B cell (primary cell): ENCODE measurements at regions not wholly inside any gene's neighbourhood (a gene's known extent, or its start where the extent isn't known, plus 50 kb on each side); places are given as distances from the start of the nearest gene placed in this dataset.

Experiments used
- EZH2 ChIP-seq: IDR thresholded peaks from 2 replicates; pipeline ENCODE4 v1.6.1; 2012; ENCODE audit warnings: borderline replicate concordance, low read depth, mild to moderate bottlenecking, moderate library complexity, low read length; ENCODE audit not compliant: insufficient read depth, poor library complexity, severe bottlenecking
- TF ChIP-seq, protein P1 (sequence below): fragments of 200-600 bp; IDR thresholded peaks from one replicate; pipeline ENCODE4 v1.8.0; 2022; ENCODE audit warnings: antibody characterized with exemption, mild to moderate bottlenecking

DNA sequence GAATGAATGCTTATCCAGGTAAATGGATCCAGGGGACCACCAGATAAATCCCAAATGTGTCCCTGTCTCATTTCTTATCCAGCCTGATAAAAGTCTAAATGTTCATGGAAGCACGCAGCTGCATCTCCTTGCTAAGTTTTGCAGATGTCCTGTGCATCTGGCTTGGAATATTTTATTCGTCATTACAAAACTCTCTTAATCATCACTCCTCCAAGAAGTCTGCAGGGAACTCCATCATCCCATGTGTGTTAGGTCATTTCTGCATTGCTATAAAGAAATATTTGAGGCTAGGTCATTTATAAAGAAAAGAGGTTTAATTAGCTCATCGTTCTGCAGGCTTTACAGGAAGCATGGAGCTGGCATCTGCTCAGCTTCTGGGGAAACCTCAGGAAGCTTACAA lies 297.2 kb downstream of the HS3ST1 start:
- TF ChIP-seq EZH2: no peak
- TF ChIP-seq, protein P1, sequence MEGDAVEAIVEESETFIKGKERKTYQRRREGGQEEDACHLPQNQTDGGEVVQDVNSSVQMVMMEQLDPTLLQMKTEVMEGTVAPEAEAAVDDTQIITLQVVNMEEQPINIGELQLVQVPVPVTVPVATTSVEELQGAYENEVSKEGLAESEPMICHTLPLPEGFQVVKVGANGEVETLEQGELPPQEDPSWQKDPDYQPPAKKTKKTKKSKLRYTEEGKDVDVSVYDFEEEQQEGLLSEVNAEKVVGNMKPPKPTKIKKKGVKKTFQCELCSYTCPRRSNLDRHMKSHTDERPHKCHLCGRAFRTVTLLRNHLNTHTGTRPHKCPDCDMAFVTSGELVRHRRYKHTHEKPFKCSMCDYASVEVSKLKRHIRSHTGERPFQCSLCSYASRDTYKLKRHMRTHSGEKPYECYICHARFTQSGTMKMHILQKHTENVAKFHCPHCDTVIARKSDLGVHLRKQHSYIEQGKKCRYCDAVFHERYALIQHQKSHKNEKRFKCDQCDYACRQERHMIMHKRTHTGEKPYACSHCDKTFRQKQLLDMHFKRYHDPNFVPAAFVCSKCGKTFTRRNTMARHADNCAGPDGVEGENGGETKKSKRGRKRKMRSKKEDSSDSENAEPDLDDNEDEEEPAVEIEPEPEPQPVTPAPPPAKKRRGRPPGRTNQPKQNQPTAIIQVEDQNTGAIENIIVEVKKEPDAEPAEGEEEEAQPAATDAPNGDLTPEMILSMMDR: no peak
